H1 (cell line): ENCODE measurements at regions not wholly inside any gene's neighbourhood (a gene's known extent, or its start where the extent isn't known, plus 50 kb on each side); places are given as distances from the start of the nearest gene placed in this dataset.

Source experiments
- CTCF ChIA-PET: fragments of 300-600 bp; sonication (Branson Sonifier 250); formaldehyde crosslinking; loops from one replicate; lab custom pipeline; 2021; ENCODE audit not compliant: partially characterized antibody; lab: Charles Lee
- POLR2A ChIA-PET: fragments of 300-600 bp; sonication (Branson Sonifier 250); formaldehyde crosslinking; loops from one replicate; lab custom pipeline; 2021; ENCODE audit warnings: inconsistent platforms; ENCODE audit not compliant: partially characterized antibody; lab: Charles Lee
- DNase-seq, 2 experiments: peaks; one replicate each; pipeline versions ENCODE4 v3.0.0 to v3.0.0-alpha.2; 2010 to 2022; ENCODE audit warnings: low spot score in 2 of 2, low read depth in 1 of 2, mixed read lengths in 1 of 2
- FAIRE-seq: peaks from 2 replicates; lab custom pipeline; 2011; peaks lifted over from hg19 to GRCh38; lab: Jason Lieb, UNC
- H2AFZ ChIP-seq: 2 replicates; pipeline ENCODE4 v1.8.1; 2012; ENCODE audit warnings: low read length, inconsistent platforms
- H2AK5ac ChIP-seq: 2 replicates; pipeline ENCODE4 v1.6.1; 2013; ENCODE audit warnings: low read depth, low read length
- H2BK120ac ChIP-seq: replicated peaks from 2 replicates; pipeline ENCODE3; 2013; ENCODE audit warnings: low read depth, low read length, inconsistent platforms
- H2BK12ac ChIP-seq: 2 replicates; pipeline ENCODE4 v1.6.1; 2013; ENCODE audit warnings: low read depth, low read length
- H2BK15ac ChIP-seq: 2 replicates; pipeline ENCODE4 v1.6.1; 2013; ENCODE audit warnings: low read length
- H2BK20ac ChIP-seq: 2 replicates; pipeline ENCODE4 v1.6.1; 2013; ENCODE audit warnings: low read length
- H2BK5ac ChIP-seq: 2 replicates; pipeline ENCODE4 v1.6.1; 2013; ENCODE audit warnings: low read depth, low read length
- H3K14ac ChIP-seq: 2 replicates; pipeline ENCODE4 v1.6.1; 2013; ENCODE audit warnings: inconsistent platforms; ENCODE audit not compliant: insufficient read length
- H3K18ac ChIP-seq: 2 replicates; pipeline ENCODE4 v1.6.1; 2013; ENCODE audit warnings: low read length; ENCODE audit errors: extremely low read depth
- H3K23ac ChIP-seq: 2 replicates; pipeline ENCODE4 v1.6.1; 2013; ENCODE audit warnings: inconsistent platforms; ENCODE audit not compliant: insufficient read length
- H3K23me2 ChIP-seq: 2 replicates; pipeline ENCODE4 v1.6.1; 2013; ENCODE audit warnings: low read depth, low read length
- H3K27ac ChIP-seq: 2 replicates; pipeline ENCODE4 v1.6.1; 2011; ENCODE audit warnings: low read depth, low read length, inconsistent platforms
- H3K27me3 ChIP-seq, 4 experiments: replicated peaks in 1 of 4; 1 replicate in 1 of 4; 2 replicates in 3 of 4; pipeline versions ENCODE4 v1.6.1 to v1.8.1; 2011 to 2013; ENCODE audit warnings: low read length in 3 of 4, mild to moderate bottlenecking in 3 of 4, inconsistent platforms in 2 of 4, mixed read lengths in 2 of 4, moderate library complexity in 1 of 4; ENCODE audit not compliant: control insufficient read depth in 3 of 4, insufficient read depth in 3 of 4; ENCODE audit errors: extremely low read depth in 1 of 4
- H3K36me3 ChIP-seq, 4 experiments: 2 replicates each; pipeline versions ENCODE4 v1.6.1 to v1.8.1; 2011 to 2013; ENCODE audit warnings: mild to moderate bottlenecking in 4 of 4, low read length in 3 of 4, moderate library complexity in 2 of 4, control low read depth in 1 of 4, inconsistent platforms in 1 of 4; ENCODE audit not compliant: insufficient read depth in 4 of 4, control insufficient read depth in 2 of 4
- H3K4ac ChIP-seq: replicated peaks from 2 replicates; pipeline ENCODE3; 2013; ENCODE audit warnings: low read length, low read depth, mixed read lengths, inconsistent platforms; ENCODE audit not compliant: insufficient read length
- H3K4me1 ChIP-seq, 4 experiments: replicated peaks in 1 of 4; 1 replicate in 1 of 4; 2 replicates in 3 of 4; pipeline versions ENCODE4 v1.6.1 to v1.8.1; 2011 to 2013; ENCODE audit warnings: low read length in 3 of 4, inconsistent platforms in 2 of 4, mixed read lengths in 1 of 4; ENCODE audit not compliant: insufficient read depth in 4 of 4, control insufficient read depth in 3 of 4
- H3K4me2 ChIP-seq, 2 experiments: 2 replicates each; pipeline versions ENCODE4 v1.6.1 to v1.8.1; 2011 to 2013; ENCODE audit warnings: low read depth in 2 of 2, low read length in 2 of 2, control low read depth in 1 of 2, inconsistent platforms in 1 of 2, mild to moderate bottlenecking in 1 of 2; ENCODE audit not compliant: insufficient read depth in 1 of 2
- H3K4me3 ChIP-seq, 4 experiments: fragments of 200-600, 300-600 bp in 1 of 4; sonication (generic), shearing (Covaris generic), sonication (Bioruptor Twin) in 1 of 4; 2 replicates each; pipeline versions ENCODE4 v1.5.1 to v1.8.1; 2011 to 2016; ENCODE audit warnings: low read length in 4 of 4, low read depth in 3 of 4, control low read depth in 2 of 4, inconsistent platforms in 2 of 4, mild to moderate bottlenecking in 2 of 4, mixed read lengths in 1 of 4, moderate library complexity in 1 of 4; ENCODE audit not compliant: insufficient read depth in 2 of 4; ENCODE audit errors: extremely low read depth in 1 of 4
- H3K56ac ChIP-seq: replicated peaks from 2 replicates; pipeline ENCODE3; 2013; ENCODE audit warnings: low read depth, mild to moderate bottlenecking, mixed read lengths, low read length, inconsistent platforms; ENCODE audit not compliant: insufficient read length
- H3K79me1 ChIP-seq: 2 replicates; pipeline ENCODE4 v1.6.1; 2013; ENCODE audit warnings: low read depth, low read length, control low read depth
- H3K79me2 ChIP-seq, 2 experiments: 2 replicates each; pipeline versions ENCODE4 v1.6.1 to v1.8.1; 2012 to 2013; ENCODE audit warnings: low read length in 2 of 2, mild to moderate bottlenecking in 2 of 2, inconsistent platforms in 1 of 2; ENCODE audit not compliant: insufficient read depth in 2 of 2, control insufficient read depth in 1 of 2
- H3K9ac ChIP-seq, 4 experiments: replicated peaks in 1 of 4; 1 replicate in 1 of 4; 2 replicates in 3 of 4; pipeline versions ENCODE4 v1.6.1 to v1.8.1; 2011 to 2013; ENCODE audit warnings: low read depth in 3 of 4, low read length in 3 of 4, control low read depth in 2 of 4, mild to moderate bottlenecking in 2 of 4, moderate library complexity in 2 of 4, inconsistent platforms in 1 of 4; ENCODE audit errors: extremely low read depth in 1 of 4
- H3K9me3 ChIP-seq, 2 experiments: 2 replicates each; pipeline versions ENCODE4 v1.6.1 to v1.8.1; 2012 to 2013; ENCODE audit warnings: mild to moderate bottlenecking in 2 of 2, moderate library complexity in 2 of 2, control low read depth in 1 of 2, inconsistent platforms in 1 of 2, low read depth in 1 of 2, low read length in 1 of 2, mixed read lengths in 1 of 2; ENCODE audit not compliant: insufficient read depth in 2 of 2
- H4K20me1 ChIP-seq, 2 experiments: replicated peaks in 1 of 2; 2 replicates each; pipeline versions ENCODE3 to v1.8.1; 2011 to 2013; ENCODE audit warnings: inconsistent platforms in 2 of 2, low read length in 2 of 2, mild to moderate bottlenecking in 1 of 2; ENCODE audit not compliant: insufficient read depth in 2 of 2, control insufficient read depth in 1 of 2
- H4K5ac ChIP-seq: 2 replicates; pipeline ENCODE4 v1.6.1; 2013; ENCODE audit warnings: low read length, low read depth, mixed read lengths, inconsistent platforms; ENCODE audit not compliant: insufficient read length
- H4K8ac ChIP-seq: 2 replicates; pipeline ENCODE4 v1.8.0; 2013; ENCODE audit warnings: mild to moderate bottlenecking, moderate library complexity, low read length, inconsistent platforms; ENCODE audit not compliant: insufficient read depth; ENCODE audit errors: extremely low read depth
- H4K91ac ChIP-seq: replicated peaks from 2 replicates; pipeline ENCODE3; 2013; ENCODE audit warnings: low read length, mixed read lengths, inconsistent platforms; ENCODE audit not compliant: insufficient read length
- ATF2 ChIP-seq: IDR thresholded peaks from 2 replicates; pipeline ENCODE4 v1.6.1; 2012; ENCODE audit warnings: low read length, inconsistent platforms
- JUN ChIP-seq: IDR thresholded peaks from 2 replicates; pipeline ENCODE4 v1.6.1; 2011; ENCODE audit warnings: low read depth, mild to moderate bottlenecking, improper control_type of control experiment, low read length
- JUND ChIP-seq: IDR thresholded peaks from 2 replicates; pipeline ENCODE4 v1.6.1; 2011; ENCODE audit warnings: mild to moderate bottlenecking, improper control_type of control experiment, low read length
- KDM4A ChIP-seq: IDR thresholded peaks from one replicate; pipeline ENCODE4 v1.7.1; 2012; ENCODE audit warnings: low read depth, mild to moderate bottlenecking, moderate library complexity, low read length, inconsistent platforms; ENCODE audit not compliant: severe bottlenecking
- KDM5A ChIP-seq: fragments of 200-600 bp; IDR thresholded peaks from 2 replicates; pipeline ENCODE4 v1.7.1; 2012; ENCODE audit warnings: mild to moderate bottlenecking, low read length, inconsistent platforms, mixed read lengths
- POLR2A ChIP-seq, 2 experiments: IDR thresholded peaks; 1 replicate in 1 of 2; 2 replicates in 1 of 2; pipeline ENCODE4 v1.6.1; 2011; ENCODE audit warnings: low read depth in 2 of 2, low read length in 2 of 2, mild to moderate bottlenecking in 2 of 2; ENCODE audit errors: control extremely low read depth in 1 of 2
- SIN3A ChIP-seq, 2 experiments: IDR thresholded peaks in 1 of 2; conservative IDR thresholded peaks in 1 of 2; 2 replicates each; pipeline ENCODE4 v1.6.1; 2011 to 2012; ENCODE audit warnings: low read length in 2 of 2, improper control_type of control experiment in 1 of 2, low read depth in 1 of 2, mild to moderate bottlenecking in 1 of 2
- SIX5 ChIP-seq: IDR thresholded peaks from 2 replicates; pipeline ENCODE4 v1.6.1; 2011; ENCODE audit warnings: mild to moderate bottlenecking, low read depth, low read length
- SP1 ChIP-seq: IDR thresholded peaks from 2 replicates; pipeline ENCODE4 v1.6.1; 2011; ENCODE audit warnings: low read depth, low read length
- TEAD4 ChIP-seq: IDR thresholded peaks from 2 replicates; pipeline ENCODE4 v1.6.1; 2012; ENCODE audit warnings: low read depth, low read length, inconsistent platforms, mixed read lengths
- WGBS, 2 experiments: shearing (Covaris generic) in 1 of 2; methylation state at CpG; one replicate each; pipeline versions ENCODE4 v1.1.6 to v1.1.7; 2013 to 2015; ENCODE audit warnings: low lambda C conversion rate in 2 of 2, mixed read lengths in 2 of 2, inconsistent platforms in 1 of 2, low coverage in 1 of 2, missing lambda C conversion rate in 1 of 2; ENCODE audit not compliant: insufficient replicate concordance in 2 of 2, insufficient coverage in 1 of 2, insufficient read length in 1 of 2; ENCODE audit errors: extremely low coverage in 1 of 2, missing lambda C conversion rate in 1 of 2; 5-methylcytosine and 5-hydroxymethylcytosine counted together

DNA sequence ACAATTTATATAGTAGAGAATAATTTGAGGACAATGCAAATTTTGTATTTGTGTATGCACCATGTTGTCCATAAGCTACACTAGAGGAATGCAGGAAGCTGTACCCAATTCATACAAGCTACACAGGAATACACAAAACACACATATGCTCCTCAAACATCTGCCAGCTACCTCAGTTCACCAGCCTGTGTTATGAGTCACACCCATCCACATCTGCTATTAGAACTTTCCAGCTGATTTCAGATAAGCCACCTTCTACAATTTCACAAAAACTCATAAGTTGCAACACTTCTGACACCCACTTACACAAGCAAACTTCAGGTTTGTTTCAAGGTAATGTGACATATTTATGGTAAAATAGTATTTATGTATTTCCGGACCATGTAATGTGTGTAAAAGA, 438.9 kb downstream of the SATB2 start:
- Histone ChIP-seq H2AK5ac (no peak overlapping the region), H2BK5ac (no peak overlapping the region), H3K4ac (no peak overlapping the region), H3K18ac (no peak overlapping the region), H2BK20ac (no peak overlapping the region), H3K56ac (no peak overlapping the region), H3K36me3 (no peaks in the 10 kb centered on the region), H2BK15ac (no peak overlapping the region), H3K4me1 (peaks cover 0 to 6% (median 1%) of the 10 kb centered on the region in 4 experiments; a peak in 3 of 7 replicates), H4K8ac (no peak overlapping the region), H2BK120ac (no peak overlapping the region), H3K27ac (no peak overlapping the region), H3K23ac (no peak overlapping the region), H3K4me2 (no peak overlapping the region), H3K79me2 (no peaks in the 10 kb centered on the region), H3K9ac (no peak overlapping the region), H4K20me1 (no peaks in the 10 kb centered on the region), H3K9me3 (no peaks in the 10 kb centered on the region), H4K91ac (no peak overlapping the region), H4K5ac (no peak overlapping the region), H2BK12ac (no peak overlapping the region), H3K79me1 (no peaks in the 10 kb centered on the region), H2AFZ (no peak overlapping the region), H3K23me2 (no peaks in the 10 kb centered on the region), H3K27me3 (no peaks in the 10 kb centered on the region), H3K4me3 (no peak overlapping the region), H3K14ac (no peak overlapping the region)
- CTCF ChIA-PET: interaction anchor here (0.6 to 1.7 kb wide), 6 partner anchors 10 to 480 kb away, joined by 3 to 8 read pairs (median 3); no protein-coding TSS in a partner anchor
- FAIRE-seq (no peak), DNase-seq (no peak)
- 0% methylated on average over 1 of the region's 1 CpG; no CpG with 5 or more reads in 1 of the 2 experiments for whole genome bisulfite sequencing, 2 experiments
- POLR2A ChIA-PET: no interaction called here
- no peak for TF ChIP-seq JUND
- TF ChIP-seq SIX5: no peak
- TF ChIP-seq POLR2A (IDR thresholded peaks at IDR 0.05; ENCODE audit: control extremely low read depth in 1 of 2, low read depth in 2 of 2, low read length in 2 of 2): no peak
- TF ChIP-seq KDM5A: no peak
- no peak for TF ChIP-seq KDM4A
- TF ChIP-seq ATF2: no peak
- TF ChIP-seq SIN3A (conservative IDR thresholded peaks at IDR 0.05 in 1 of 2, IDR thresholded peaks at IDR 0.05 in 1 of 2; ENCODE audit: low read depth in 1 of 2, low read length in 2 of 2): no peak
- no peak for TF ChIP-seq TEAD4
- no peak for TF ChIP-seq SP1
- no peak for TF ChIP-seq JUN
